ENCODE measurements at regions not wholly inside any gene's neighbourhood (a gene's known extent, or its start where the extent isn't known, plus 50 kb on each side); places are given as distances from the start of the nearest gene placed in this dataset.
"Not testable (repeated sequence)": the region's sequence is repeated elsewhere in the genome, so short reads cannot be mapped to it uniquely, and the experiment has no call there.

- TF ChIP-seq EZH2 (IDR thresholded peaks at IDR 0.05; ENCODE audit: low read length, unreplicated experiment); CTCF (conservative IDR thresholded peaks at IDR 0.05; ENCODE audit: low read depth, low read length); EZH2phosphoT487 (IDR thresholded peaks at IDR 0.05; ENCODE audit: borderline replicate concordance, low read length): not testable (repeated sequence)
These were observed 104.6 kb upstream of the GREM2 start for GRCh38 chr1:240716538-240716937.

Measured in PC-3 (cell line).